ENCODE measurements at regions not wholly inside any gene's neighbourhood (a gene's known extent, or its start where the extent isn't known, plus 50 kb on each side); places are given as distances from the start of the nearest gene placed in this dataset.

- Mint-ChIP-seq H3K27me3 (ENCODE audit: low read depth) (no peaks in the 10 kb centered on the region), H3K36me3 (ENCODE audit: low read depth) (no peaks in the 10 kb centered on the region), H3K4me3 (no peak overlapping the region), H3K27ac (peak overlapping the region in 2 of 3 experiments; percentile 47 to 51), H3K4me1 (peaks cover 16% of the 10 kb centered on the region), H3K9me3 (peaks cover 9% of the 10 kb centered on the region)
- TF ChIP-seq CTCF (IDR thresholded peaks at IDR 0.05; ENCODE audit: unreplicated experiment in 3 of 3) = no peak
Measured at GRCh38 chr2:33764551-33764950, 165.5 kb upstream of the FAM98A start.

- Mint-ChIP-seq H3K4me3 (no peak overlapping the region), H3K36me3 (ENCODE audit: low read depth) (no peaks in the 10 kb centered on the region), H3K27me3 (ENCODE audit: low read depth) (no peaks in the 10 kb centered on the region), H3K4me1 (peaks cover 16% of the 10 kb centered on the region), H3K27ac (peak overlapping the region in 1 of 3 experiments; percentile 51), H3K9me3 (peaks cover 17% of the 10 kb centered on the region)
- no peak for TF ChIP-seq CTCF (IDR thresholded peaks at IDR 0.05; ENCODE audit: unreplicated experiment in 3 of 3)
Measured at GRCh38 chr2:33763671-33764310, 164.7 kb upstream of the FAM98A start.

GRCh38 chr2:33762636-33763035 is 163.5 kb upstream of the FAM98A start:
- H3K4me1 Mint-ChIP-seq = peaks cover 16% of the 10 kb centered on the region
- H3K27ac Mint-ChIP-seq = no peak overlapping the region
- TF ChIP-seq CTCF (IDR thresholded peaks at IDR 0.05; ENCODE audit: unreplicated experiment in 3 of 3) = no peak
- H3K36me3 Mint-ChIP-seq (ENCODE audit: low read depth) = no peaks in the 10 kb centered on the region
- H3K9me3 Mint-ChIP-seq = peaks cover 18% of the 10 kb centered on the region
- H3K27me3 Mint-ChIP-seq (ENCODE audit: low read depth) = no peaks in the 10 kb centered on the region
- H3K4me3 Mint-ChIP-seq = no peak overlapping the region

- peaks cover 4% of the 10 kb centered on the region for H3K27me3 Mint-ChIP-seq (ENCODE audit: low read depth)
- peak overlapping the region; percentile 9 to 74 (median 54) for H3K27ac Mint-ChIP-seq
- TF ChIP-seq CTCF (IDR thresholded peaks at IDR 0.05; ENCODE audit: unreplicated experiment in 3 of 3) = no peak
- no peak overlapping the region for H3K4me3 Mint-ChIP-seq
- H3K36me3 Mint-ChIP-seq (ENCODE audit: low read depth) = no peaks in the 10 kb centered on the region
- peaks cover 19% of the 10 kb centered on the region for H3K9me3 Mint-ChIP-seq
- no peaks in the 10 kb centered on the region for H3K4me1 Mint-ChIP-seq
Measured at GRCh38 chr2:33746208-33746800, 147.2 kb upstream of the FAM98A start.

GRCh38 chr2:33735096-33735495 is 136.0 kb upstream of the FAM98A start:
- Mint-ChIP-seq H3K27ac (no peak overlapping the region), H3K27me3 (ENCODE audit: low read depth) (peaks cover 4% of the 10 kb centered on the region), H3K36me3 (ENCODE audit: low read depth) (no peaks in the 10 kb centered on the region), H3K4me3 (no peak overlapping the region), H3K4me1 (no peaks in the 10 kb centered on the region), H3K9me3 (peaks cover 5% of the 10 kb centered on the region)
- no peak for TF ChIP-seq CTCF (IDR thresholded peaks at IDR 0.05; ENCODE audit: unreplicated experiment in 3 of 3)

GRCh38 chr2:33730804-33731203 is 131.7 kb upstream of the FAM98A start:
- peaks cover 4% of the 10 kb centered on the region for H3K27me3 Mint-ChIP-seq (ENCODE audit: low read depth)
- TF ChIP-seq CTCF (IDR thresholded peaks at IDR 0.05; ENCODE audit: unreplicated experiment in 3 of 3) = no peak

More at GRCh38 chr2:33730804-33731203, 131.7 kb upstream of the FAM98A start:
- Mint-ChIP-seq H3K4me1 (no peaks in the 10 kb centered on the region), H3K36me3 (ENCODE audit: low read depth) (no peaks in the 10 kb centered on the region), H3K4me3 (no peak overlapping the region), H3K9me3 (no peaks in the 10 kb centered on the region), H3K27ac (no peak overlapping the region)

Data from nephron (organoid).